ENCODE measurements at regions not wholly inside any gene's neighbourhood (a gene's known extent, or its start where the extent isn't known, plus 50 kb on each side); places are given as distances from the start of the nearest gene placed in this dataset.

DNA sequence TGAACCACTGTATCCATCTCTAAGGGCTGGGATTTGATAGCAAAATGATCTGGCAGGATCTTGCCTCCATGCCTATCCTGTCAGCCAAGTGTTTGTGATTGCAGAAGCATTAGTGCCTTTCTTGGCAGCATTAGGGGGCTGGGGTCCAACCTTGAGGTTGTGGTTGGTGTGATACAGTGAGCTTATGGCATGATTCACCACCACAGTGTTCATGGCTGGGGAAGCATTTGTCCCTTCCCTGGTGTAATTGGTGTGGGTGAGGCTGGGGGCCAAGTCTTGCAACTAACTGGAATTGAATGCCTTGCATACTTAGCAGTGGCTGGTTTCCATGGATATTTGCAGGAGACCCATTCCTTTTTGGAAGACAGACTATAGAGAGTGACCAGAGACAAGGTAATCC, 271.0 kb upstream of the TBL1XR1 start:
- TF ChIP-seq, protein P1, sequence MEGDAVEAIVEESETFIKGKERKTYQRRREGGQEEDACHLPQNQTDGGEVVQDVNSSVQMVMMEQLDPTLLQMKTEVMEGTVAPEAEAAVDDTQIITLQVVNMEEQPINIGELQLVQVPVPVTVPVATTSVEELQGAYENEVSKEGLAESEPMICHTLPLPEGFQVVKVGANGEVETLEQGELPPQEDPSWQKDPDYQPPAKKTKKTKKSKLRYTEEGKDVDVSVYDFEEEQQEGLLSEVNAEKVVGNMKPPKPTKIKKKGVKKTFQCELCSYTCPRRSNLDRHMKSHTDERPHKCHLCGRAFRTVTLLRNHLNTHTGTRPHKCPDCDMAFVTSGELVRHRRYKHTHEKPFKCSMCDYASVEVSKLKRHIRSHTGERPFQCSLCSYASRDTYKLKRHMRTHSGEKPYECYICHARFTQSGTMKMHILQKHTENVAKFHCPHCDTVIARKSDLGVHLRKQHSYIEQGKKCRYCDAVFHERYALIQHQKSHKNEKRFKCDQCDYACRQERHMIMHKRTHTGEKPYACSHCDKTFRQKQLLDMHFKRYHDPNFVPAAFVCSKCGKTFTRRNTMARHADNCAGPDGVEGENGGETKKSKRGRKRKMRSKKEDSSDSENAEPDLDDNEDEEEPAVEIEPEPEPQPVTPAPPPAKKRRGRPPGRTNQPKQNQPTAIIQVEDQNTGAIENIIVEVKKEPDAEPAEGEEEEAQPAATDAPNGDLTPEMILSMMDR (IDR thresholded peaks at IDR 0.05) = no peak
- TF ChIP-seq POLR2AphosphoS5 (IDR thresholded peaks at IDR 0.05) (peak in 1 of 3 donors; percentile 67), POLR2A (IDR thresholded peaks at IDR 0.05) (no peak), EP300 (IDR thresholded peaks at IDR 0.05) (no peak)
